GM13976 (cell line): ENCODE measurements at regions not wholly inside any gene's neighbourhood (a gene's known extent, or its start where the extent isn't known, plus 50 kb on each side); places are given as distances from the start of the nearest gene placed in this dataset.

Experiments used
- DNase-seq: peaks from one replicate; pipeline ENCODE4 v3.0.0; 2012; ENCODE audit warnings: low spot score
- in situ Hi-C: fragments of 300-500 bp; cut with MboI; formaldehyde crosslinking; loops from one replicate; pipeline ENCODE4 v1.12.0; 2022; ENCODE audit warnings: low sequenced_read_pairs, mixed read lengths, inconsistent platforms; ENCODE audit not compliant: unreplicated experiment
- TF ChIP-seq, protein P1 (sequence below): IDR thresholded peaks from 2 replicates; pipeline ENCODE4 v1.5.1; 2012; ENCODE audit warnings: borderline replicate concordance, mild to moderate bottlenecking; ENCODE audit not compliant: insufficient read depth; ENCODE audit errors: extremely low read depth, missing control alignments, control extremely low read depth

DNA sequence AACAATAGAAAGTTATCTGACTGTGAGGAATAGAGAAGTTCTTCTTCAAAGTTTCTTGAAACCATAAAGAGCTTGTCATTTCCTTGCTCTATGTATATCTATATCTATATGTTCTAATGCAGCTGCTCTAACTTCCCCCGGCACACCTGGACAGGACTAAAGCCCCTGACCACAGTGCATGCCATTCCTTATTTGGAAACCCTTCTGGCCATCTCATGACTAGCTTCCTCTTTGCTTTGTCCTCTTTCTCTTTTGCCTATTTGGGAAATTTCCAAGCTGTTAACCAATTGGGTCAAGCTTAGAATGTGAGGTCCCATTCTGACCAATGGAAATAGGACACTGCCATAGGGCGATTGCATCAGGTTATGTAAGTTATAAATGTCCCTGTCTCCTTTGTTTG lies 1481.1 kb downstream of the STIM2 start:
- TF ChIP-seq, protein P1, sequence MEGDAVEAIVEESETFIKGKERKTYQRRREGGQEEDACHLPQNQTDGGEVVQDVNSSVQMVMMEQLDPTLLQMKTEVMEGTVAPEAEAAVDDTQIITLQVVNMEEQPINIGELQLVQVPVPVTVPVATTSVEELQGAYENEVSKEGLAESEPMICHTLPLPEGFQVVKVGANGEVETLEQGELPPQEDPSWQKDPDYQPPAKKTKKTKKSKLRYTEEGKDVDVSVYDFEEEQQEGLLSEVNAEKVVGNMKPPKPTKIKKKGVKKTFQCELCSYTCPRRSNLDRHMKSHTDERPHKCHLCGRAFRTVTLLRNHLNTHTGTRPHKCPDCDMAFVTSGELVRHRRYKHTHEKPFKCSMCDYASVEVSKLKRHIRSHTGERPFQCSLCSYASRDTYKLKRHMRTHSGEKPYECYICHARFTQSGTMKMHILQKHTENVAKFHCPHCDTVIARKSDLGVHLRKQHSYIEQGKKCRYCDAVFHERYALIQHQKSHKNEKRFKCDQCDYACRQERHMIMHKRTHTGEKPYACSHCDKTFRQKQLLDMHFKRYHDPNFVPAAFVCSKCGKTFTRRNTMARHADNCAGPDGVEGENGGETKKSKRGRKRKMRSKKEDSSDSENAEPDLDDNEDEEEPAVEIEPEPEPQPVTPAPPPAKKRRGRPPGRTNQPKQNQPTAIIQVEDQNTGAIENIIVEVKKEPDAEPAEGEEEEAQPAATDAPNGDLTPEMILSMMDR = no peak
- in situ Hi-C loops = no loop called here
- no peak for DNase-seq

DNA sequence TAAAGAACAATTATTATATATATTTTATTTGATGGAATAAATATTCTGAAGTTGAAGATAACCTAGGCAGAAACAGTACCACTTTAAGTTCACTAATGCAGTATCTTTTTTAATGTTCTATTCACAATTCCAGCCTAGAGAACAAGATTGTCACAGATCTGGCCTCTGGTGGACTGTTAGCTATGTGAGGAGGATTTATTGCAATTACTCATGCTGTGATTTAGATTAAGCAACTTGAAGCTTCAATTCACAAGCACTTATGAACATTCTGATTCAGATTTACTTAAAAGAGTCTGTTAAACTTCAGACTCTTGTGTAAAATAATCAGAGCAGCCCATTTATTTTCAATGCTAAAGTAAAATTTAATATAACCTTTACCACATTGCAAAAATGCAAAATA lies 1489.8 kb downstream of the STIM2 start:
- TF ChIP-seq, protein P1 = no peak
- in situ Hi-C loops = no loop called here
- no peak for DNase-seq

DNA sequence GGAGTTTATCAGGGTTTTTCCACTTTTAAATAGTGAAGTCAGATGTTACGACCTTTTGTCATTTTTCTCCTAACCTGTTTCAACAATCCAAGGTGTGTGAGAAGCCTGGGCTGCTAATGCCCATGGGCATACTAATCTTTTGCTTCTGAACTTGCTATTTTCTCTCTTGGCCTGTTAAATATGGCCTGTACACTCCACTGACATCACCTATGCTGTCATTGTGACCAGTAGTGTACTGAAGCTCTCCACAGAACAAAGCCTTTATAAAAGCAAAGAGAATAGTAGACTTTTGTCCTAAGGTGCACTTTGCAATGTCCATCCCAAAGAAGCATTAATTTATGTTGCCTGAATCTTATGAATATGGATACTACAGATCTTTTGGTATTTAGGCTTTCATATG lies 1490.5 kb downstream of the STIM2 start:
- DNase-seq = no peak
- in situ Hi-C loops = no loop called here
- TF ChIP-seq, protein P1 = no peak

DNA sequence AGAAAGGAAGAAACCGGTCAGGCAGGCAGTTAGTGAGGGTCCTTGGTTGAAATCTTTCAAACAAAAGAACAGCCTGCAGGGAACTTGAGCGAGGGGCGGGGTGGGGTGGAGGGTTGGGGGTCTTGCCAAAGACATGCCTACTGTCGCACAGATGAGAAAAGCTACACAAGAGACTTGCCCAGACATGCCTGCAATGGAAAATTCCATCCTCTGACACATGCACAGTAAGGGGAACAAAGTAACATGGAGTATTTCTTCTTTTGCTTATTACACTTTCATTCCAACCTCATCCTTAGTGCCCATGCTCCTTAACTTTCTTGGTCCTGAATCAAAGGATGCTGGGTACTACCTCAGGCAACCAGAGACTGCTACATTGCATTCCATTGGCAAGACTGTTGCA lies 1491.2 kb downstream of the STIM2 start:
- in situ Hi-C loops = no loop called here
- DNase-seq = no peak
- TF ChIP-seq, protein P1 = no peak

DNA sequence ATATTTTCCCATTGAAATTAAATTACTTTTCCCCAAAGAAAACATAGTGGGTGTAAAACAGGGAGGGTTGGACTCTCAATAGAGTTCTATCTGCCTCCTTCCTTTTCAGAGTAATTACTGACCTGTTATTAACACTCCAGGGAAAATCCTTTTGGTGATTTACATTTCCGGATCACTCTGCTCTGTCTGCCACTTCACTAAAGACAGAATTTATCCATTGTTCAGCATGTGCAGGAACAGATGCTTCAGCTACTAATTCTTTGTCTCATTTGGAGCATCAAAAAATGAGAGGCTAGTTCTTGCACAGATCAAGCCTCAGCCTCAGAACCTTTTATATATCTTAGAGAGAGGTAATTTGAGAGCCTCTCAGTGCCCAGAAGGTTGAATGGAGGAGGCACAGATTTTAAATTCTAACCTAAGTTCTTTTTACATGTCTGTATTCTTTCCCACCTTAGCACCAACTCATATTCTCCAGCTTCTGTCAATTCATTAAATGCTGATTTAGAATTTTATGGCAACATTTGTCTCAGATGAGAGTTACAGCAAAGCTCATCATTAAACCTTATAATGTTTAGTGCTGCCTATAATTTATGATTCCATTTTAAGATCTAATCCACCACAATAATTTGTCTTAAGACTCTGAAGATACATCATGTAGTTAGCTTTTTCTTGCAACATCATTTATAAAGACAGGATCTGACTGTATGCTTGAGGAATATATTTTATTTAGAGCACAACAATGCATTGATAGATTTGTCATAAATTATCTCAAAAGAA lies 1494.4 kb downstream of the STIM2 start:
- TF ChIP-seq, protein P1 = no peak
- DNase-seq = no peak
- in situ Hi-C loops = no loop called here

DNA sequence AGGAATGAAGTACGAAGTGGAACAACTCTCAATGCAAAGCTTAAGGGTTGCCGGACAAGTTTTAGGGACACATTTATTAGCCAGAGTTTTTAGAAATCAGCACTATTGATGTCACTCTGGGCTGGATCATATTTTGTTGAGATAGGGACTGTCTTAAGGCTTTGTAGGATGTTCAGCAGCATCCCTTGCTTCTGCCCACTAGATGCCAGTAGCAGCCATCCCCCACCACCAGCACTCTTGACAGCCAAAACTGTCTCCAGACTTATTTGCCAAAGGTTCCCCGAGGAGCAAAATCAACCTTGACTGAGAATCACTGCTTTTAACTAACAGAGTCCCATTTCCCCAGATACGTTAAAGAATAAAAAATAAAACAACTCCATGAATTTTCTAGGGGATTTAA lies 1497.3 kb downstream of the STIM2 start:
- in situ Hi-C loops = no loop called here
- TF ChIP-seq, protein P1 = no peak
- DNase-seq = no peak
